A549 (cell line): ENCODE measurements at regions not wholly inside any gene's neighbourhood (a gene's known extent, or its start where the extent isn't known, plus 50 kb on each side); places are given as distances from the start of the nearest gene placed in this dataset.

Experiments
- ATAC-seq, 2 experiments: fragments of 200-7000 bp in 1 of 2; fragments of >200 bp in 1 of 2; cut with Nextera tagmentation in 1 of 2; cut with Tn5 transposase in 1 of 2; 3 replicates each; pipeline versions ENCODE4 v1.8.0 to v1.9.1; 2018 to 2020; ENCODE audit warnings: mild to moderate bottlenecking in 1 of 2, moderate library complexity in 1 of 2
- CTCF ChIA-PET: fragments of 300-600 bp; sonication (Branson Sonifier 250); formaldehyde crosslinking; extraction: SDS; loops from one replicate; lab custom pipeline; 2021; ENCODE audit warnings: antibody characterized with exemption, inconsistent platforms; lab: Yijun Ruan, JAX
- POLR2A ChIA-PET: fragments of 350-600 bp; formaldehyde crosslinking; extraction: SDS; loops from one replicate; lab custom pipeline; 2021; ENCODE audit warnings: antibody characterized with exemption, inconsistent platforms; lab: Yijun Ruan, JAX
- DNase-seq, 2 experiments: peaks; one replicate each; pipeline versions ENCODE4 v3.0.0 to v3.0.0-alpha.2; 2011 to 2016; ENCODE audit warnings: low read depth in 1 of 2, low spot score in 1 of 2
- FAIRE-seq: peaks from 2 replicates; lab custom pipeline; 2011; peaks lifted over from hg19 to GRCh38; lab: Jason Lieb, UNC
- H3K27ac ChIP-seq, 2 experiments: fragments of >200 bp; sonication (Bioruptor Twin); formaldehyde crosslinking; 3 replicates each; pipeline ENCODE4 v1.5.1; 2016 to 2017
- H3K4me1 ChIP-seq: fragments of >200 bp; sonication (Bioruptor Twin); formaldehyde crosslinking; 3 replicates; pipeline ENCODE4 v1.6.1; 2016
- H3K4me2 ChIP-seq: fragments of >200 bp; sonication (Bioruptor Twin); formaldehyde crosslinking; 3 replicates; pipeline ENCODE4 v1.6.1; 2016
- H3K4me3 ChIP-seq: fragments of >200 bp; sonication (Bioruptor Twin); formaldehyde crosslinking; 3 replicates; pipeline ENCODE4 v1.5.1; 2016
- H3K9me3 ChIP-seq: fragments of >200 bp; sonication (Bioruptor Twin); formaldehyde crosslinking; 3 replicates; pipeline ENCODE4 v1.6.1; 2016
- BCL3 ChIP-seq: fragments of >200 bp; sonication (Bioruptor Twin); formaldehyde crosslinking; IDR thresholded peaks from 3 replicates; pipeline ENCODE4 v1.6.1; 2016
- BHLHE40 ChIP-seq: IDR thresholded peaks from 2 replicates; pipeline ENCODE4 v1.6.1; 2012; ENCODE audit warnings: low read depth, low read length, inconsistent platforms
- CHD2 ChIP-seq: fragments of 150-350 bp; IDR thresholded peaks from 2 replicates; pipeline ENCODE4 v1.6.1; 2014; ENCODE audit warnings: low read length; ENCODE audit not compliant: partially characterized antibody
- CHD4 ChIP-seq: fragments of 200-600 bp; sonication (generic); IDR thresholded peaks from 2 replicates; pipeline ENCODE4 v1.6.1; 2016; ENCODE audit warnings: antibody characterized with exemption, mild to moderate bottlenecking, borderline replicate concordance
- ELK1 ChIP-seq: fragments of 150-350 bp; IDR thresholded peaks from 2 replicates; pipeline ENCODE4 v1.6.1; 2014; ENCODE audit warnings: low read depth, mild to moderate bottlenecking, low read length
- ESRRA ChIP-seq: fragments of 150-350 bp; IDR thresholded peaks from 2 replicates; pipeline ENCODE4 v1.6.1; 2014; ENCODE audit warnings: mild to moderate bottlenecking, low read length, borderline replicate concordance
- FOSB ChIP-seq: fragments of 250-450 bp; sonication (Bioruptor Pico); IDR thresholded peaks from 2 replicates; pipeline ENCODE4 v1.5.0; 2020; ENCODE audit warnings: mild to moderate bottlenecking, moderate library complexity
- FOSL2 ChIP-seq, 2 experiments: fragments of 450-650 bp in 1 of 2; fragments of >200 bp in 1 of 2; sonication (Bioruptor Twin) in 1 of 2; formaldehyde crosslinking; IDR thresholded peaks; 2 replicates each; pipeline versions ENCODE4 v1.5.0 to v1.6.1; 2016 to 2020; ENCODE audit warnings: mild to moderate bottlenecking in 1 of 2, moderate library complexity in 1 of 2
- FOXS1 ChIP-seq: fragments of 250-450 bp; sonication (Bioruptor Pico); IDR thresholded peaks from 2 replicates; pipeline ENCODE4 v1.5.0; 2020; ENCODE audit warnings: mild to moderate bottlenecking, moderate library complexity
- GATA3 ChIP-seq: IDR thresholded peaks from 2 replicates; pipeline ENCODE4 v1.6.1; 2012; ENCODE audit warnings: borderline replicate concordance
- HEYL ChIP-seq: fragments of 250-450 bp; sonication (Bioruptor Pico); IDR thresholded peaks from 2 replicates; pipeline ENCODE4 v1.8.0; 2021; ENCODE audit warnings: mild to moderate bottlenecking, moderate library complexity
- HOXB13 ChIP-seq: fragments of 250-450 bp; sonication (Bioruptor Pico); IDR thresholded peaks from 2 replicates; pipeline ENCODE4 v1.5.0; 2020; ENCODE audit warnings: low read depth, mild to moderate bottlenecking, moderate library complexity
- HOXB5 ChIP-seq: fragments of 250-450 bp; sonication (Bioruptor Pico); IDR thresholded peaks from 2 replicates; pipeline ENCODE4 v1.5.0; 2020; ENCODE audit warnings: mild to moderate bottlenecking, moderate library complexity
- JUN ChIP-seq, 2 experiments: fragments of >200 bp; sonication (Bioruptor Twin); formaldehyde crosslinking; IDR thresholded peaks; 2 replicates in 1 of 2; 3 replicates in 1 of 2; pipeline ENCODE4 v1.6.1; 2016 to 2017
- KDM5A ChIP-seq: fragments of 200-600 bp; sonication (generic); IDR thresholded peaks from 2 replicates; pipeline ENCODE4 v1.6.1; 2016; ENCODE audit warnings: antibody characterized with exemption, mild to moderate bottlenecking
- MAX ChIP-seq: IDR thresholded peaks from 2 replicates; pipeline ENCODE4 v1.6.1; 2012
- NR3C1 ChIP-seq: fragments of >200 bp; sonication (Bioruptor Twin); formaldehyde crosslinking; IDR thresholded peaks from 3 replicates; pipeline ENCODE4 v1.6.1; 2017
- POLR2A ChIP-seq: IDR thresholded peaks from 2 replicates; pipeline ENCODE4 v1.6.1; 2012; ENCODE audit warnings: mild to moderate bottlenecking, low read length
- RAD21 ChIP-seq, 2 experiments: fragments of >200 bp in 1 of 2; sonication (Bioruptor Twin) in 1 of 2; formaldehyde crosslinking in 1 of 2; IDR thresholded peaks in 1 of 2; conservative IDR thresholded peaks in 1 of 2; 2 replicates in 1 of 2; 3 replicates in 1 of 2; pipeline ENCODE4 v1.6.1; 2012 to 2018; ENCODE audit warnings: inconsistent platforms in 1 of 2
- RARB ChIP-seq: fragments of 250-450 bp; sonication (Bioruptor Pico); IDR thresholded peaks from 2 replicates; pipeline ENCODE4 v1.8.0; 2021; ENCODE audit warnings: mild to moderate bottlenecking, moderate library complexity
- RCOR1 ChIP-seq: fragments of 150-350 bp; IDR thresholded peaks from 2 replicates; pipeline ENCODE4 v1.6.1; 2014; ENCODE audit warnings: antibody characterized with exemption, low read length, low read depth
- RFX5 ChIP-seq: fragments of 450-650 bp; IDR thresholded peaks from 2 replicates; pipeline ENCODE4 v1.7.1; 2014; ENCODE audit warnings: antibody characterized with exemption, mild to moderate bottlenecking, moderate library complexity
- SMC3 ChIP-seq: fragments of >200 bp; sonication (Bioruptor Twin); formaldehyde crosslinking; IDR thresholded peaks from 3 replicates; pipeline ENCODE4 v1.6.1; 2018; ENCODE audit warnings: inconsistent platforms
- SREBF2 ChIP-seq: fragments of 450-650 bp; IDR thresholded peaks from 2 replicates; pipeline ENCODE4 v1.6.1; 2014; ENCODE audit warnings: mild to moderate bottlenecking, moderate library complexity
- TP53 ChIP-seq: fragments of 250-450 bp; sonication (Bioruptor Pico); IDR thresholded peaks from 2 replicates; pipeline ENCODE4 v1.5.0; 2021; ENCODE audit warnings: mild to moderate bottlenecking, moderate library complexity
- ZC3H11A ChIP-seq: fragments of 450-650 bp; IDR thresholded peaks from 2 replicates; pipeline ENCODE4 v1.6.1; 2014; ENCODE audit warnings: antibody characterized with exemption, mild to moderate bottlenecking
- ZNF302 ChIP-seq: fragments of 250-450 bp; sonication (Bioruptor Pico); IDR thresholded peaks from 2 replicates; pipeline ENCODE4 v1.9.0; 2021; ENCODE audit warnings: inconsistent platforms, mild to moderate bottlenecking, moderate library complexity
- ZSCAN20 ChIP-seq: fragments of 250-450 bp; sonication (Bioruptor Pico); IDR thresholded peaks from 2 replicates; pipeline ENCODE4 v1.8.0; 2022; ENCODE audit warnings: mild to moderate bottlenecking, moderate library complexity
- WGBS: methylation state at CpG from one replicate; pipeline ENCODE4 v1.1.6; 2017; ENCODE audit errors: missing lambda C conversion rate; 5-methylcytosine and 5-hydroxymethylcytosine counted together
- TF ChIP-seq, protein P1 (sequence below): fragments of 200-600 bp; sonication (generic); IDR thresholded peaks from 2 replicates; pipeline ENCODE4 v1.6.1; 2016; ENCODE audit warnings: antibody characterized with exemption, mild to moderate bottlenecking, moderate library complexity

GRCh38 chr17:77436481-77436880 is 295.7 kb downstream of the SEC14L1 start:
- ATAC-seq = no peak
- ChIA-PET POLR2A (no interaction called here), CTCF (interaction anchor here (0.6 to 5.6 kb wide), 8 partner anchors 12 to 125 kb away, joined by 3 to 28 read pairs (median 4); no protein-coding TSS in a partner anchor)
- WGBS = 91% methylated on average over 11 of the region's 11 CpGs
- FAIRE-seq = no peak
- TF ChIP-seq HOXB5 (CRISPR knock-in tag) (no peak), HOXB13 (CRISPR knock-in tag) (no peak), FOXS1 (CRISPR knock-in tag) (no peak), RFX5 (no peak), CHD4 (no peak), KDM5A (no peak), MAX (no peak), ZSCAN20 (no peak), BCL3 (no peak), CHD2 (no peak), ELK1 (no peak)
- no peaks in the 10 kb centered on the region for H3K9me3 ChIP-seq
- no peak for DNase-seq
- no peak overlapping the region for H3K4me2 ChIP-seq
- H3K4me3 ChIP-seq = no peak overlapping the region
- H3K27ac ChIP-seq = peak overlapping the region in 1 of 2 experiments; percentile 22; a peak in 1 of 6 replicates
- H3K4me1 ChIP-seq = peaks cover 8% of the 10 kb centered on the region; the same call in 1 of the 3 replicates

DNA sequence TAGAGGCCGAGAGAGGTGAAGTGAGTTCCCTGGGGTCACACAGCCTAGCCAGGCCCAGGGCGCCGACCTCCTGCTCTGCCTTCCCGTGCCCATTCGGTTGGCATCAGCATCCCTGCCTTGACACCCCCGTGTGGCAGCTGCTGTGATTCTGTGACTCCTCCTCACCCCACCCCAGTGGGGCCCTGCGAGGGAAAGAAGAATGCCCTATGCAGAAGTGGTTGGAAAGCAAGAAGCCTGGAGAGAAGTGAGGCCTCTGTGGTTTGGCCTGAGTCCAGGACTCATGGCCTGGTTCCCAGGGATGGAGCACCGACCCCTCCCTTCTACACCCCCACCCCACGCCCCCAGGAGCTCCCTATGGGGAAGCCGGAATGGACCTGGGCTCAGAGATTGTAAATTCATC is 296.2 kb downstream of the SEC14L1 start:
- 81% methylated on average over 10 of the region's 10 CpGs for WGBS
- ChIA-PET CTCF (interaction anchor here (0.6 to 5.6 kb wide), 6 partner anchors 13 to 125 kb away, joined by 3 to 28 read pairs (median 4); no protein-coding TSS in a partner anchor), POLR2A (no interaction called here)
- TF ChIP-seq ZC3H11A (no peak), BHLHE40 (no peak), HEYL (no peak), FOSL2 (IDR thresholded peaks at IDR 0.05) (no peak), FOSL2 (CRISPR knock-in tag; IDR thresholded peaks at IDR 0.05) (no peak), ESRRA (no peak), NR3C1 (no peak)
- ATAC-seq = no peak
- H3K4me1 ChIP-seq = peaks cover 8% of the 10 kb centered on the region; the same call in 1 of the 3 replicates
- no peak for FAIRE-seq
- H3K9me3 ChIP-seq = no peaks in the 10 kb centered on the region
- no peak overlapping the region; a peak in 1 of 6 replicates for H3K27ac ChIP-seq
- no peak for DNase-seq
- no peak overlapping the region for H3K4me3 ChIP-seq
- H3K4me2 ChIP-seq = no peak overlapping the region

DNA sequence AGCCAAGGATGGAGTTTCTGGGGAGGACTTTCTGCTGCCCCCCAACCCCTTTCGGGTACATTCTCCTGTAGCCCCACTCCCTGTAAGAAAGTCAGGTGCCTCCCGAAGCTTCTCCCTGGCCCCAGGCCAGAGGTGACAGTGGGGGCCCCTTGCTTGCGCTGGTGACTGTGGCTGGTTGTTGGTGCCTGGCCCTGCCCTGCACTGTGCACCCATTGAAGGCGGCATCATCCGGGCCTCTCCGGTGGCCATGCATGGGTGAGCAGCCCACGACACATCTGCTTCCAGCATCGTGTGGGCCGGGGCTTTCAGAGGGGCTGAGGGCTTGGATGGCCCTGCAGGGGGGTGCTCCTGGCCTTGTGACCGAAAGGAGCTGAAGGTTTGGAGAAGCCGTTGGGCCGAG is 297.0 kb downstream of the SEC14L1 start:
- DNase-seq = no peak
- ChIA-PET POLR2A (no interaction called here), CTCF (interaction anchor here (1.0 to 5.6 kb wide), 7 partner anchors 8 to 113 kb away, joined by 3 to 28 read pairs (median 5); no protein-coding TSS in a partner anchor)
- no peak overlapping the region for H3K4me2 ChIP-seq
- no peak for FAIRE-seq
- H3K4me1 ChIP-seq = peaks cover 8% of the 10 kb centered on the region; the same call in 1 of the 3 replicates
- no peak overlapping the region for H3K4me3 ChIP-seq
- H3K27ac ChIP-seq = peak overlapping the region in 1 of 2 experiments; percentile 5; a peak in 1 of 6 replicates
- no peaks in the 10 kb centered on the region for H3K9me3 ChIP-seq
- 93% methylated on average over 6 of the region's 12 CpGs for WGBS
- no peak; a peak in 1 of 6 replicates for ATAC-seq
- TF ChIP-seq ZSCAN20 (no peak), MAX (no peak), HOXB5 (CRISPR knock-in tag) (no peak), RAD21 (conservative IDR thresholded peaks at IDR 0.05 in 1 of 2, IDR thresholded peaks at IDR 0.05 in 1 of 2) (no peak), KDM5A (no peak), FOSL2 (IDR thresholded peaks at IDR 0.05) (no peak), FOSL2 (CRISPR knock-in tag; IDR thresholded peaks at IDR 0.05) (no peak), FOSB (CRISPR knock-in tag) (no peak), SMC3 (no peak), GATA3 (no peak), RARB (CRISPR knock-in tag) (no peak), TP53 (CRISPR knock-in tag) (no peak), RCOR1 (no peak), RFX5 (no peak), ZNF302 (CRISPR knock-in tag) (no peak), CHD4 (no peak), FOXS1 (CRISPR knock-in tag) (no peak), JUN (IDR thresholded peaks at IDR 0.05) (no peak), SREBF2 (no peak), POLR2A (no peak)
- TF ChIP-seq, protein P1, sequence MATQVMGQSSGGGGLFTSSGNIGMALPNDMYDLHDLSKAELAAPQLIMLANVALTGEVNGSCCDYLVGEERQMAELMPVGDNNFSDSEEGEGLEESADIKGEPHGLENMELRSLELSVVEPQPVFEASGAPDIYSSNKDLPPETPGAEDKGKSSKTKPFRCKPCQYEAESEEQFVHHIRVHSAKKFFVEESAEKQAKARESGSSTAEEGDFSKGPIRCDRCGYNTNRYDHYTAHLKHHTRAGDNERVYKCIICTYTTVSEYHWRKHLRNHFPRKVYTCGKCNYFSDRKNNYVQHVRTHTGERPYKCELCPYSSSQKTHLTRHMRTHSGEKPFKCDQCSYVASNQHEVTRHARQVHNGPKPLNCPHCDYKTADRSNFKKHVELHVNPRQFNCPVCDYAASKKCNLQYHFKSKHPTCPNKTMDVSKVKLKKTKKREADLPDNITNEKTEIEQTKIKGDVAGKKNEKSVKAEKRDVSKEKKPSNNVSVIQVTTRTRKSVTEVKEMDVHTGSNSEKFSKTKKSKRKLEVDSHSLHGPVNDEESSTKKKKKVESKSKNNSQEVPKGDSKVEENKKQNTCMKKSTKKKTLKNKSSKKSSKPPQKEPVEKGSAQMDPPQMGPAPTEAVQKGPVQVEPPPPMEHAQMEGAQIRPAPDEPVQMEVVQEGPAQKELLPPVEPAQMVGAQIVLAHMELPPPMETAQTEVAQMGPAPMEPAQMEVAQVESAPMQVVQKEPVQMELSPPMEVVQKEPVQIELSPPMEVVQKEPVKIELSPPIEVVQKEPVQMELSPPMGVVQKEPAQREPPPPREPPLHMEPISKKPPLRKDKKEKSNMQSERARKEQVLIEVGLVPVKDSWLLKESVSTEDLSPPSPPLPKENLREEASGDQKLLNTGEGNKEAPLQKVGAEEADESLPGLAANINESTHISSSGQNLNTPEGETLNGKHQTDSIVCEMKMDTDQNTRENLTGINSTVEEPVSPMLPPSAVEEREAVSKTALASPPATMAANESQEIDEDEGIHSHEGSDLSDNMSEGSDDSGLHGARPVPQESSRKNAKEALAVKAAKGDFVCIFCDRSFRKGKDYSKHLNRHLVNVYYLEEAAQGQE = no peak
